CD14-positive monocyte (primary cell): ENCODE measurements at regions not wholly inside any gene's neighbourhood (a gene's known extent, or its start where the extent isn't known, plus 50 kb on each side); places are given as distances from the start of the nearest gene placed in this dataset.

Source experiments
- DNase-seq, 3 donors: peaks; one replicate each; pipeline ENCODE4 v3.0.0-alpha.2; 2011 to 2022
- H2AFZ ChIP-seq: 2 replicates; pipeline ENCODE4 v1.6.0; 2012; ENCODE audit warnings: mild to moderate bottlenecking, low read depth, low read length, inconsistent platforms; ENCODE audit not compliant: insufficient read depth, poor library complexity, severe bottlenecking
- H3K27ac ChIP-seq, 2 donors: 1 replicate in 1 of 2; 2 replicates in 1 of 2; pipeline ENCODE4 v1.5.1; 2012 to 2013; ENCODE audit warnings: low read length in 2 of 2, control low read depth in 1 of 2, inconsistent platforms in 1 of 2, low read depth in 1 of 2, mild to moderate bottlenecking in 1 of 2
- H3K27me3 ChIP-seq, 2 donors: one replicate each; pipeline versions ENCODE4 v1.6.0 to v1.6.1; 2011 to 2013; ENCODE audit warnings: low read length in 2 of 2; ENCODE audit not compliant: control insufficient read depth in 2 of 2, insufficient read depth in 2 of 2
- H3K36me3 ChIP-seq, 2 donors: replicated peaks in 1 of 2; 1 replicate in 1 of 2; 2 replicates in 1 of 2; pipeline versions ENCODE4 v1.5.1 to v1.6.1; 2012 to 2013; ENCODE audit warnings: low read length in 2 of 2, control low read depth in 1 of 2, inconsistent platforms in 1 of 2, mild to moderate bottlenecking in 1 of 2; ENCODE audit not compliant: insufficient read depth in 2 of 2, control insufficient read depth in 1 of 2
- H3K4me1 ChIP-seq, 2 donors: 1 replicate in 1 of 2; 2 replicates in 1 of 2; pipeline versions ENCODE4 v1.5.1 to v1.6.1; 2012 to 2013; ENCODE audit warnings: low read length in 2 of 2, control low read depth in 1 of 2, inconsistent platforms in 1 of 2, mild to moderate bottlenecking in 1 of 2, moderate library complexity in 1 of 2; ENCODE audit not compliant: insufficient read depth in 2 of 2, control insufficient read depth in 1 of 2
- H3K4me2 ChIP-seq: replicated peaks from 2 replicates; pipeline ENCODE3; 2012; ENCODE audit warnings: low read length, moderate library complexity, mild to moderate bottlenecking; ENCODE audit not compliant: poor library complexity, severe bottlenecking; ENCODE audit errors: extremely low read depth
- H3K4me3 ChIP-seq, 3 experiments: fragments of 200-600 bp in 1 of 3; sonication (generic) in 1 of 3; replicated peaks in 1 of 3; 1 replicate in 2 of 3; 2 replicates in 1 of 3; pipeline ENCODE4 v1.5.1; 2011 to 2013; ENCODE audit warnings: low read length in 3 of 3, mild to moderate bottlenecking in 3 of 3, control low read depth in 2 of 3, low read depth in 2 of 3, inconsistent platforms in 1 of 3, moderate library complexity in 1 of 3
- H3K79me2 ChIP-seq: 2 replicates; pipeline ENCODE4 v1.6.0; 2012; ENCODE audit warnings: mild to moderate bottlenecking, control low read depth, inconsistent platforms, low read length, moderate library complexity; ENCODE audit not compliant: insufficient read depth
- H3K9ac ChIP-seq: 2 replicates; pipeline ENCODE4 v1.6.0; 2017; ENCODE audit warnings: low read length, mild to moderate bottlenecking; ENCODE audit not compliant: insufficient read depth, poor library complexity, severe bottlenecking
- H3K9me3 ChIP-seq, 2 donors: replicated peaks in 1 of 2; 1 replicate in 1 of 2; 2 replicates in 1 of 2; pipeline versions ENCODE4 v1.5.1 to v1.6.1; 2012 to 2013; ENCODE audit warnings: low read length in 2 of 2, control low read depth in 1 of 2; ENCODE audit not compliant: control insufficient read depth in 1 of 2, insufficient read depth in 1 of 2
- H4K20me1 ChIP-seq: 2 replicates; pipeline ENCODE4 v1.6.0; 2012; ENCODE audit warnings: mild to moderate bottlenecking, low read length, control low read depth, moderate library complexity; ENCODE audit not compliant: insufficient read depth
- H3K27ac Mint-ChIP-seq, 7 donors: one replicate each; pipeline ENCODE4 v1.8.0; 2020; ENCODE audit warnings: mild to moderate bottlenecking in 7 of 7, mixed read lengths in 7 of 7, moderate library complexity in 6 of 7, inconsistent platforms in 2 of 7
- H3K27me3 Mint-ChIP-seq, 3 donors: one replicate each; pipeline ENCODE4 v1.8.0; 2021 to 2022; ENCODE audit warnings: low read depth in 3 of 3, mild to moderate bottlenecking in 3 of 3, mixed read lengths in 3 of 3, moderate library complexity in 3 of 3, inconsistent platforms in 1 of 3
- H3K36me3 Mint-ChIP-seq, 2 donors: one replicate each; pipeline ENCODE4 v1.8.0; 2020; ENCODE audit warnings: mixed read lengths in 2 of 2, inconsistent platforms in 1 of 2, mild to moderate bottlenecking in 1 of 2
- H3K4me1 Mint-ChIP-seq: one replicate; pipeline ENCODE4 v1.8.0; 2020; ENCODE audit warnings: mild to moderate bottlenecking, mixed read lengths
- H3K4me3 Mint-ChIP-seq, 2 donors: one replicate each; pipeline ENCODE4 v1.8.0; 2020; ENCODE audit warnings: mild to moderate bottlenecking in 2 of 2, mixed read lengths in 2 of 2, moderate library complexity in 1 of 2
- H3K9me3 Mint-ChIP-seq, 7 donors: one replicate each; pipeline ENCODE4 v1.8.0; 2020 to 2022; ENCODE audit warnings: mixed read lengths in 7 of 7, mild to moderate bottlenecking in 6 of 7, moderate library complexity in 6 of 7, inconsistent platforms in 2 of 7
- WGBS: methylation state at CpG from one replicate; pipeline ENCODE4 v1.1.5; 2013; ENCODE audit warnings: missing lambda C conversion rate; ENCODE audit not compliant: insufficient coverage; 5-methylcytosine and 5-hydroxymethylcytosine counted together
- intact Hi-C, 2 donors: fragments of 100-400 bp; cut with micrococcal nuclease; formaldehyde crosslinking; loops; one replicate each; pipeline versions ENCODE4 v1.15.0 to v1.15.1; 2023
- TF ChIP-seq, protein P1 (sequence below): fragments of 200-600 bp; IDR thresholded peaks from one replicate; pipeline ENCODE4 v1.8.0; 2022; ENCODE audit warnings: antibody characterized with exemption, mild to moderate bottlenecking

DNA sequence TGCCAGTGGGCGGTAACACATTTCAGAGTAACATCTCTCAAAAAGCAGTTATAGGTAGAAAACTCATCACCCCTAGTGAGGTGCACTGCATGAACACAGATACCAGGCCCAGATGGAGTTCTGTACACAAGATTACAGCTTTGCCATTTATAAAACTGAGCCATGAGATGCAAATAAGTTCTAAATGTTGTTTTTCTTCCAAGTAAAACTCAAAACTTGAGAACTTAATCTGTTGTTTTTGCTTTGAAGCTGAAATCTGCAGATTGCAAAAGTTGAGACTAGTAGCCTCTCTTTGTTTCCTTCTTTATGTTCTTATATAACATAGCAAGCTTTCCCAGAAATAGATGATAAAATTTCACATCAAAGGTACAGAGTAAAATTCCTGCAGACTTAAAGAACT is 434.1 kb downstream of the PLK2 start:
- H3K9ac ChIP-seq: no peak overlapping the region
- H3K9me3 ChIP-seq: peaks cover 0 to 6% of the 10 kb centered on the region in 2 donors
- H3K4me3 ChIP-seq: no peak overlapping the region
- TF ChIP-seq, protein P1, sequence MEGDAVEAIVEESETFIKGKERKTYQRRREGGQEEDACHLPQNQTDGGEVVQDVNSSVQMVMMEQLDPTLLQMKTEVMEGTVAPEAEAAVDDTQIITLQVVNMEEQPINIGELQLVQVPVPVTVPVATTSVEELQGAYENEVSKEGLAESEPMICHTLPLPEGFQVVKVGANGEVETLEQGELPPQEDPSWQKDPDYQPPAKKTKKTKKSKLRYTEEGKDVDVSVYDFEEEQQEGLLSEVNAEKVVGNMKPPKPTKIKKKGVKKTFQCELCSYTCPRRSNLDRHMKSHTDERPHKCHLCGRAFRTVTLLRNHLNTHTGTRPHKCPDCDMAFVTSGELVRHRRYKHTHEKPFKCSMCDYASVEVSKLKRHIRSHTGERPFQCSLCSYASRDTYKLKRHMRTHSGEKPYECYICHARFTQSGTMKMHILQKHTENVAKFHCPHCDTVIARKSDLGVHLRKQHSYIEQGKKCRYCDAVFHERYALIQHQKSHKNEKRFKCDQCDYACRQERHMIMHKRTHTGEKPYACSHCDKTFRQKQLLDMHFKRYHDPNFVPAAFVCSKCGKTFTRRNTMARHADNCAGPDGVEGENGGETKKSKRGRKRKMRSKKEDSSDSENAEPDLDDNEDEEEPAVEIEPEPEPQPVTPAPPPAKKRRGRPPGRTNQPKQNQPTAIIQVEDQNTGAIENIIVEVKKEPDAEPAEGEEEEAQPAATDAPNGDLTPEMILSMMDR: no peak
- H3K27ac ChIP-seq: no peak overlapping the region
- Mint-ChIP-seq H3K27ac (no peak overlapping the region), H3K4me3 (no peak overlapping the region), H3K27me3 (peaks cover 0 to 2% (median 0%) of the 10 kb centered on the region in 3 donors), H3K9me3 (peaks cover 0 to 8% (median 0%) of the 10 kb centered on the region in 7 donors), H3K4me1 (no peaks in the 10 kb centered on the region), H3K36me3 (no peaks in the 10 kb centered on the region)
- 20% methylated on average over 1 of the region's 1 CpG for WGBS
- no peaks in the 10 kb centered on the region for H3K36me3 ChIP-seq
- H3K27me3 ChIP-seq: no peaks in the 10 kb centered on the region
- DNase-seq: no peak
- intact Hi-C loops: no loop called here
- no peak overlapping the region for H3K4me2 ChIP-seq
- no peaks in the 10 kb centered on the region for H4K20me1 ChIP-seq
- H3K79me2 ChIP-seq: no peaks in the 10 kb centered on the region
- no peak overlapping the region for H2AFZ ChIP-seq
- no peaks in the 10 kb centered on the region for H3K4me1 ChIP-seq

GRCh38 chr5:58024151-58024550 is 435.7 kb downstream of the PLK2 start:
- Histone ChIP-seq H4K20me1 (no peaks in the 10 kb centered on the region), H3K27ac (no peak overlapping the region), H3K27me3 (no peaks in the 10 kb centered on the region), H3K79me2 (no peaks in the 10 kb centered on the region), H3K4me2 (no peak overlapping the region), H3K36me3 (no peaks in the 10 kb centered on the region), H2AFZ (no peak overlapping the region), H3K9me3 (no peaks in the 10 kb centered on the region), H3K4me3 (no peak overlapping the region), H3K9ac (no peak overlapping the region), H3K4me1 (no peaks in the 10 kb centered on the region)
- DNase-seq: no peak
- Mint-ChIP-seq H3K36me3 (no peaks in the 10 kb centered on the region), H3K9me3 (peaks cover 0 to 8% (median 2%) of the 10 kb centered on the region in 7 donors), H3K27ac (no peak overlapping the region), H3K4me3 (no peak overlapping the region), H3K4me1 (no peaks in the 10 kb centered on the region), H3K27me3 (peaks cover 0 to 2% (median 0%) of the 10 kb centered on the region in 3 donors)
- no CpG with 5 or more reads among the region's 1 CpG for WGBS
- intact Hi-C loops: no loop called here
- TF ChIP-seq, protein P1: no peak
